ENCODE measurements at regions not wholly inside any gene's neighbourhood (a gene's known extent, or its start where the extent isn't known, plus 50 kb on each side); places are given as distances from the start of the nearest gene placed in this dataset.

GRCh38 chr1:55654171-55654570 lies 439.0 kb upstream of the USP24 start:
- no peak for TF ChIP-seq EZH2 (IDR thresholded peaks at IDR 0.05; ENCODE audit: borderline replicate concordance, low read length)
- no peak for TF ChIP-seq CTCF (IDR thresholded peaks at IDR 0.05; ENCODE audit: low read length)
